ENCODE measurements at regions not wholly inside any gene's neighbourhood (a gene's known extent, or its start where the extent isn't known, plus 50 kb on each side); places are given as distances from the start of the nearest gene placed in this dataset.

- Histone ChIP-seq H3K9ac (ENCODE audit: low read length in 3 of 3) (no peak overlapping the region), H3K27me3 (ENCODE audit: control insufficient read depth, insufficient read depth, low read length) (no peaks in the 10 kb centered on the region), H3K36me3 (ENCODE audit: control insufficient read depth in 2 of 3, insufficient read depth in 3 of 3, low read length in 3 of 3) (no peaks in the 10 kb centered on the region), H3K27ac (ENCODE audit: low read depth in 2 of 2, low read length in 2 of 2) (no peak overlapping the region), H3K4me3 (ENCODE audit: low read length in 3 of 3) (no peak overlapping the region), H3K9me3 (ENCODE audit: control insufficient read depth in 2 of 3, insufficient read depth in 1 of 3, low read length in 3 of 3) (no peaks in the 10 kb centered on the region), H3K4me1 (ENCODE audit: control insufficient read depth in 2 of 3, insufficient read depth in 2 of 3, low read depth in 1 of 3, low read length in 3 of 3) (no peaks in the 10 kb centered on the region)
- no peak for TF ChIP-seq CTCF (IDR thresholded peaks at IDR 0.05; ENCODE audit: borderline replicate concordance, extremely low read depth, insufficient read depth)
- intact Hi-C loops (cut with DNase I): no loop called here
- no peak for DNase-seq
- FAIRE-seq: no peak
These were observed 458.2 kb downstream of the ADGRL2 start for GRCh38 chr1:82258887-82259286.

GRCh38 chr1:82246050-82246449 is 445.3 kb downstream of the ADGRL2 start:
- Histone ChIP-seq H3K9ac (ENCODE audit: low read length in 3 of 3) (no peak overlapping the region), H3K27me3 (ENCODE audit: control insufficient read depth, insufficient read depth, low read length) (no peaks in the 10 kb centered on the region), H3K27ac (ENCODE audit: low read depth in 2 of 2, low read length in 2 of 2) (no peak overlapping the region), H3K4me1 (ENCODE audit: control insufficient read depth in 2 of 3, insufficient read depth in 2 of 3, low read depth in 1 of 3, low read length in 3 of 3) (no peaks in the 10 kb centered on the region), H3K36me3 (ENCODE audit: control insufficient read depth in 2 of 3, insufficient read depth in 3 of 3, low read length in 3 of 3) (no peaks in the 10 kb centered on the region), H3K4me3 (ENCODE audit: low read length in 3 of 3) (no peak overlapping the region), H3K9me3 (ENCODE audit: control insufficient read depth in 2 of 3, insufficient read depth in 1 of 3, low read length in 3 of 3) (peaks cover 0 to 2% (median 0%) of the 10 kb centered on the region in 3 donors)
- FAIRE-seq (no peak), DNase-seq (no peak)
- TF ChIP-seq CTCF (IDR thresholded peaks at IDR 0.05; ENCODE audit: borderline replicate concordance, extremely low read depth, insufficient read depth): no peak
- intact Hi-C loops (cut with DNase I): no loop called here

- Histone ChIP-seq H3K27me3 (ENCODE audit: control insufficient read depth, insufficient read depth, low read length) (no peaks in the 10 kb centered on the region), H3K4me1 (ENCODE audit: control insufficient read depth in 2 of 3, insufficient read depth in 2 of 3, low read depth in 1 of 3, low read length in 3 of 3) (no peaks in the 10 kb centered on the region), H3K4me3 (ENCODE audit: low read length in 3 of 3) (no peak overlapping the region), H3K9ac (ENCODE audit: low read length in 3 of 3) (no peak overlapping the region), H3K27ac (ENCODE audit: low read depth in 2 of 2, low read length in 2 of 2) (no peak overlapping the region), H3K9me3 (ENCODE audit: control insufficient read depth in 2 of 3, insufficient read depth in 1 of 3, low read length in 3 of 3) (peaks cover 0 to 2% (median 0%) of the 10 kb centered on the region in 3 donors), H3K36me3 (ENCODE audit: control insufficient read depth in 2 of 3, insufficient read depth in 3 of 3, low read length in 3 of 3) (no peaks in the 10 kb centered on the region)
- TF ChIP-seq CTCF (IDR thresholded peaks at IDR 0.05; ENCODE audit: borderline replicate concordance, extremely low read depth, insufficient read depth): no peak
- intact Hi-C loops (cut with DNase I): no loop called here
- FAIRE-seq (no peak), DNase-seq (no peak)
These were observed 444.7 kb downstream of the ADGRL2 start for GRCh38 chr1:82245345-82246014.

- H3K4me1 ChIP-seq (ENCODE audit: control insufficient read depth in 2 of 3, insufficient read depth in 2 of 3, low read depth in 1 of 3, low read length in 3 of 3): no peaks in the 10 kb centered on the region
- no peaks in the 10 kb centered on the region for H3K36me3 ChIP-seq (ENCODE audit: control insufficient read depth in 2 of 3, insufficient read depth in 3 of 3, low read length in 3 of 3)
- DNase-seq: no peak
- no peak overlapping the region for H3K9ac ChIP-seq (ENCODE audit: low read length in 3 of 3)
- H3K9me3 ChIP-seq (ENCODE audit: control insufficient read depth in 2 of 3, insufficient read depth in 1 of 3, low read length in 3 of 3): peaks cover 0 to 2% (median 0%) of the 10 kb centered on the region in 3 donors
- intact Hi-C loops (cut with DNase I): no loop called here
- no peak overlapping the region for H3K4me3 ChIP-seq (ENCODE audit: low read length in 3 of 3)
- H3K27ac ChIP-seq (ENCODE audit: low read depth in 2 of 2, low read length in 2 of 2): no peak overlapping the region
- no peak for FAIRE-seq
- no peak for TF ChIP-seq CTCF (IDR thresholded peaks at IDR 0.05; ENCODE audit: borderline replicate concordance, extremely low read depth, insufficient read depth)
- no peaks in the 10 kb centered on the region for H3K27me3 ChIP-seq (ENCODE audit: control insufficient read depth, insufficient read depth, low read length)
These were observed 439.8 kb downstream of the ADGRL2 start for GRCh38 chr1:82240571-82240970.
